Stimulated activated CD4-positive, alpha-beta T cell treated with anti-CD3 and anti-CD28 coated beads, TNF-alpha, amount 100 ng/mL, for 24 hours (primary cell): ENCODE measurements at regions not wholly inside any gene's neighbourhood (a gene's known extent, or its start where the extent isn't known, plus 50 kb on each side); places are given as distances from the start of the nearest gene placed in this dataset.

Experiments used
- DNase-seq, 3 experiments: peaks; one replicate each; pipeline ENCODE4 v3.0.0-alpha.2; 2020; ENCODE audit warnings: low read depth in 3 of 3

- no peak for DNase-seq
Observed at GRCh38 chr2:134080386-134081089, 173.3 kb upstream of the MGAT5 start.

GRCh38 chr2:134081238-134081938 is 172.5 kb upstream of the MGAT5 start:
- DNase-seq = no peak

GRCh38 chr2:134083548-134083947 is 170.3 kb upstream of the MGAT5 start:
- DNase-seq = no peak

- no peak for DNase-seq
Observed at GRCh38 chr2:134086594-134087219, 167.2 kb upstream of the MGAT5 start.

- DNase-seq = no peak
Observed at GRCh38 chr2:134087371-134087921, 166.4 kb upstream of the MGAT5 start.

GRCh38 chr2:134089454-134089853 is 164.4 kb upstream of the MGAT5 start:
- DNase-seq = no peak

- no peak for DNase-seq
Observed at GRCh38 chr2:134097740-134098139, 156.1 kb upstream of the MGAT5 start.

- DNase-seq = no peak
Observed at GRCh38 chr2:134098321-134098720, 155.6 kb upstream of the MGAT5 start.

- DNase-seq = no peak
Observed at GRCh38 chr2:134099273-134099672, 154.6 kb upstream of the MGAT5 start.

- no peak for DNase-seq
Observed at GRCh38 chr2:134103196-134103595, 150.7 kb upstream of the MGAT5 start.

- no peak for DNase-seq
Observed at GRCh38 chr2:134104754-134105153, 149.1 kb upstream of the MGAT5 start.

GRCh38 chr2:134107402-134107801 is 146.5 kb upstream of the MGAT5 start:
- no peak for DNase-seq

- no peak for DNase-seq
Observed at GRCh38 chr2:134108113-134108512, 145.8 kb upstream of the MGAT5 start.

- no peak for DNase-seq
Observed at GRCh38 chr2:134109246-134109645, 144.6 kb upstream of the MGAT5 start.

- DNase-seq = no peak
Observed at GRCh38 chr2:134109725-134110124, 144.1 kb upstream of the MGAT5 start.

- no peak for DNase-seq
Observed at GRCh38 chr2:134110532-134110931, 143.3 kb upstream of the MGAT5 start.

GRCh38 chr2:134117676-134118075 is 136.2 kb upstream of the MGAT5 start:
- DNase-seq = no peak

GRCh38 chr2:134118279-134119116 is 135.4 kb upstream of the MGAT5 start:
- DNase-seq = peak; percentile 63 to 87 (median 81)

- no peak for DNase-seq
Observed at GRCh38 chr2:134119117-134119712, 134.7 kb upstream of the MGAT5 start.

GRCh38 chr2:134119713-134120405 is 134.0 kb upstream of the MGAT5 start:
- peak; percentile 70 to 84 (median 71) for DNase-seq

- DNase-seq = no peak
Observed at GRCh38 chr2:134120406-134120732, 133.5 kb upstream of the MGAT5 start.
